K562 (cell line): ENCODE measurements at regions not wholly inside any gene's neighbourhood (a gene's known extent, or its start where the extent isn't known, plus 50 kb on each side); places are given as distances from the start of the nearest gene placed in this dataset.
A peak's percentile ranks its signal among the peaks of the same experiment; 100 is the strongest.

Source experiments
- EGR1 ChIP-seq: fragments of 450-650 bp; conservative IDR thresholded peaks from 2 replicates; pipeline ENCODE4 v1.6.1; 2017; ENCODE audit warnings: mild to moderate bottlenecking
- ELF4 ChIP-seq: fragments of 450-650 bp; formaldehyde crosslinking; IDR thresholded peaks from 2 replicates; pipeline ENCODE4 v1.4.0; 2022; ENCODE audit warnings: missing genetic modification characterization
- SMC3 ChIP-seq: conservative IDR thresholded peaks from 2 replicates; pipeline ENCODE4 v1.6.1; 2011; ENCODE audit warnings: low read depth, low read length, improper control_type of control experiment; ENCODE audit not compliant: insufficient read depth
- ZNF124 ChIP-seq: sonication (generic); formaldehyde crosslinking; IDR thresholded peaks from 2 replicates; pipeline ENCODE4 v1.8.1; 2022; ENCODE audit warnings: missing genetic modification reagents
- TF ChIP-seq, protein P1 (sequence below): sonication (generic); formaldehyde crosslinking; IDR thresholded peaks from 2 replicates; pipeline ENCODE4 v1.8.0; 2022; ENCODE audit warnings: mild to moderate bottlenecking, missing genetic modification reagents
- TF ChIP-seq, protein P2 (sequence below): fragments of 450-650 bp; conservative IDR thresholded peaks from 2 replicates; pipeline ENCODE4 v1.6.1; 2016; ENCODE audit warnings: missing genetic modification characterization, low read depth, mild to moderate bottlenecking, missing compliant biosample characterization, moderate library complexity
- TF ChIP-seq, protein P3 (sequence below): fragments of 250-450 bp; sonication (Bioruptor Pico); IDR thresholded peaks from 2 replicates; pipeline ENCODE4 v1.4.0; 2020; ENCODE audit warnings: mild to moderate bottlenecking
- TF ChIP-seq, protein P4 (sequence below): fragments of 200-600 bp; sonication (generic); IDR thresholded peaks from one replicate; pipeline ENCODE4 v1.6.1; 2012; ENCODE audit warnings: mild to moderate bottlenecking, low read depth, low read length, inconsistent platforms
- TF ChIP-seq, protein P5 (sequence below): fragments of 450-650 bp; IDR thresholded peaks from 2 replicates; pipeline ENCODE4 v1.6.1; 2017; ENCODE audit warnings: antibody characterized with exemption, mild to moderate bottlenecking

DNA sequence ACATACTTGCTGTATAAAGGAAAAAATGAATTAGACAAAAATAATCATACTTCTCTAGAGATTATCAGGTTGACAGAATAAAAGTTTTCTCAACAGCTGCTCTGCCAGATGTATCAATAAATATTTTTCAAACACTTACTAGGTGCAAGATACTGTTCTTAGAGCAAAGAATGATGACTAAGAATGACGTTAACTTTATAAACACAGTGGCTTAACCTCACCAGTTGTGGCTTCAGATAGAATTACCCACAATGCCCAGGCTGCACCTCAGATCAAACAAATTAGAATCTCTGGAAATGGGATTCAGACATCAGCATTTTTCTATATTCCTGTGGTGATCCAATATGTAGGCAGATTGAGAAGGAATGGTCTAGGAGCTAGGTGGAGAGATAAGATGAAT, 422.4 kb upstream of the ATP11B start (continued):
- TF ChIP-seq, protein P1, sequence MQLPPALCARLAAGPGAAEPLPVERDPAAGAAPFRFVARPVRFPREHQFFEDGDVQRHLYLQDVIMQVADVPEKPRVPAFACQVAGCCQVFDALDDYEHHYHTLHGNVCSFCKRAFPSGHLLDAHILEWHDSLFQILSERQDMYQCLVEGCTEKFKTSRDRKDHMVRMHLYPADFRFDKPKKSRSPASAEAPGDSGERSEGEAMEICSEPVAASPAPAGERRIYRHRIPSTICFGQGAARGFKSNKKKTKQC (CRISPR knock-in tag) = no peak
- TF ChIP-seq, protein P2, sequence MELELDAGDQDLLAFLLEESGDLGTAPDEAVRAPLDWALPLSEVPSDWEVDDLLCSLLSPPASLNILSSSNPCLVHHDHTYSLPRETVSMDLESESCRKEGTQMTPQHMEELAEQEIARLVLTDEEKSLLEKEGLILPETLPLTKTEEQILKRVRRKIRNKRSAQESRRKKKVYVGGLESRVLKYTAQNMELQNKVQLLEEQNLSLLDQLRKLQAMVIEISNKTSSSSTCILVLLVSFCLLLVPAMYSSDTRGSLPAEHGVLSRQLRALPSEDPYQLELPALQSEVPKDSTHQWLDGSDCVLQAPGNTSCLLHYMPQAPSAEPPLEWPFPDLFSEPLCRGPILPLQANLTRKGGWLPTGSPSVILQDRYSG (tag) = no peak
- TF ChIP-seq EGR1 (no peak), ZNF124 (CRISPR knock-in tag) (no peak), ELF4 (CRISPR knock-in tag) (no peak), SMC3 (no peak)
- TF ChIP-seq, protein P3, sequence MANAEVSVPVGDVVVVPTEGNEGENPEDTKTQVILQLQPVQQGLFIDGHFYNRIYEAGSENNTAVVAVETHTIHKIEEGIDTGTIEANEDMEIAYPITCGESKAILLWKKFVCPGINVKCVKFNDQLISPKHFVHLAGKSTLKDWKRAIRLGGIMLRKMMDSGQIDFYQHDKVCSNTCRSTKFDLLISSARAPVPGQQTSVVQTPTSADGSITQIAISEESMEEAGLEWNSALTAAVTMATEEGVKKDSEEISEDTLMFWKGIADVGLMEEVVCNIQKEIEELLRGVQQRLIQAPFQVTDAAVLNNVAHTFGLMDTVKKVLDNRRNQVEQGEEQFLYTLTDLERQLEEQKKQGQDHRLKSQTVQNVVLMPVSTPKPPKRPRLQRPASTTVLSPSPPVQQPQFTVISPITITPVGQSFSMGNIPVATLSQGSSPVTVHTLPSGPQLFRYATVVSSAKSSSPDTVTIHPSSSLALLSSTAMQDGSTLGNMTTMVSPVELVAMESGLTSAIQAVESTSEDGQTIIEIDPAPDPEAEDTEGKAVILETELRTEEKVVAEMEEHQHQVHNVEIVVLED = no peak
- TF ChIP-seq, protein P4, sequence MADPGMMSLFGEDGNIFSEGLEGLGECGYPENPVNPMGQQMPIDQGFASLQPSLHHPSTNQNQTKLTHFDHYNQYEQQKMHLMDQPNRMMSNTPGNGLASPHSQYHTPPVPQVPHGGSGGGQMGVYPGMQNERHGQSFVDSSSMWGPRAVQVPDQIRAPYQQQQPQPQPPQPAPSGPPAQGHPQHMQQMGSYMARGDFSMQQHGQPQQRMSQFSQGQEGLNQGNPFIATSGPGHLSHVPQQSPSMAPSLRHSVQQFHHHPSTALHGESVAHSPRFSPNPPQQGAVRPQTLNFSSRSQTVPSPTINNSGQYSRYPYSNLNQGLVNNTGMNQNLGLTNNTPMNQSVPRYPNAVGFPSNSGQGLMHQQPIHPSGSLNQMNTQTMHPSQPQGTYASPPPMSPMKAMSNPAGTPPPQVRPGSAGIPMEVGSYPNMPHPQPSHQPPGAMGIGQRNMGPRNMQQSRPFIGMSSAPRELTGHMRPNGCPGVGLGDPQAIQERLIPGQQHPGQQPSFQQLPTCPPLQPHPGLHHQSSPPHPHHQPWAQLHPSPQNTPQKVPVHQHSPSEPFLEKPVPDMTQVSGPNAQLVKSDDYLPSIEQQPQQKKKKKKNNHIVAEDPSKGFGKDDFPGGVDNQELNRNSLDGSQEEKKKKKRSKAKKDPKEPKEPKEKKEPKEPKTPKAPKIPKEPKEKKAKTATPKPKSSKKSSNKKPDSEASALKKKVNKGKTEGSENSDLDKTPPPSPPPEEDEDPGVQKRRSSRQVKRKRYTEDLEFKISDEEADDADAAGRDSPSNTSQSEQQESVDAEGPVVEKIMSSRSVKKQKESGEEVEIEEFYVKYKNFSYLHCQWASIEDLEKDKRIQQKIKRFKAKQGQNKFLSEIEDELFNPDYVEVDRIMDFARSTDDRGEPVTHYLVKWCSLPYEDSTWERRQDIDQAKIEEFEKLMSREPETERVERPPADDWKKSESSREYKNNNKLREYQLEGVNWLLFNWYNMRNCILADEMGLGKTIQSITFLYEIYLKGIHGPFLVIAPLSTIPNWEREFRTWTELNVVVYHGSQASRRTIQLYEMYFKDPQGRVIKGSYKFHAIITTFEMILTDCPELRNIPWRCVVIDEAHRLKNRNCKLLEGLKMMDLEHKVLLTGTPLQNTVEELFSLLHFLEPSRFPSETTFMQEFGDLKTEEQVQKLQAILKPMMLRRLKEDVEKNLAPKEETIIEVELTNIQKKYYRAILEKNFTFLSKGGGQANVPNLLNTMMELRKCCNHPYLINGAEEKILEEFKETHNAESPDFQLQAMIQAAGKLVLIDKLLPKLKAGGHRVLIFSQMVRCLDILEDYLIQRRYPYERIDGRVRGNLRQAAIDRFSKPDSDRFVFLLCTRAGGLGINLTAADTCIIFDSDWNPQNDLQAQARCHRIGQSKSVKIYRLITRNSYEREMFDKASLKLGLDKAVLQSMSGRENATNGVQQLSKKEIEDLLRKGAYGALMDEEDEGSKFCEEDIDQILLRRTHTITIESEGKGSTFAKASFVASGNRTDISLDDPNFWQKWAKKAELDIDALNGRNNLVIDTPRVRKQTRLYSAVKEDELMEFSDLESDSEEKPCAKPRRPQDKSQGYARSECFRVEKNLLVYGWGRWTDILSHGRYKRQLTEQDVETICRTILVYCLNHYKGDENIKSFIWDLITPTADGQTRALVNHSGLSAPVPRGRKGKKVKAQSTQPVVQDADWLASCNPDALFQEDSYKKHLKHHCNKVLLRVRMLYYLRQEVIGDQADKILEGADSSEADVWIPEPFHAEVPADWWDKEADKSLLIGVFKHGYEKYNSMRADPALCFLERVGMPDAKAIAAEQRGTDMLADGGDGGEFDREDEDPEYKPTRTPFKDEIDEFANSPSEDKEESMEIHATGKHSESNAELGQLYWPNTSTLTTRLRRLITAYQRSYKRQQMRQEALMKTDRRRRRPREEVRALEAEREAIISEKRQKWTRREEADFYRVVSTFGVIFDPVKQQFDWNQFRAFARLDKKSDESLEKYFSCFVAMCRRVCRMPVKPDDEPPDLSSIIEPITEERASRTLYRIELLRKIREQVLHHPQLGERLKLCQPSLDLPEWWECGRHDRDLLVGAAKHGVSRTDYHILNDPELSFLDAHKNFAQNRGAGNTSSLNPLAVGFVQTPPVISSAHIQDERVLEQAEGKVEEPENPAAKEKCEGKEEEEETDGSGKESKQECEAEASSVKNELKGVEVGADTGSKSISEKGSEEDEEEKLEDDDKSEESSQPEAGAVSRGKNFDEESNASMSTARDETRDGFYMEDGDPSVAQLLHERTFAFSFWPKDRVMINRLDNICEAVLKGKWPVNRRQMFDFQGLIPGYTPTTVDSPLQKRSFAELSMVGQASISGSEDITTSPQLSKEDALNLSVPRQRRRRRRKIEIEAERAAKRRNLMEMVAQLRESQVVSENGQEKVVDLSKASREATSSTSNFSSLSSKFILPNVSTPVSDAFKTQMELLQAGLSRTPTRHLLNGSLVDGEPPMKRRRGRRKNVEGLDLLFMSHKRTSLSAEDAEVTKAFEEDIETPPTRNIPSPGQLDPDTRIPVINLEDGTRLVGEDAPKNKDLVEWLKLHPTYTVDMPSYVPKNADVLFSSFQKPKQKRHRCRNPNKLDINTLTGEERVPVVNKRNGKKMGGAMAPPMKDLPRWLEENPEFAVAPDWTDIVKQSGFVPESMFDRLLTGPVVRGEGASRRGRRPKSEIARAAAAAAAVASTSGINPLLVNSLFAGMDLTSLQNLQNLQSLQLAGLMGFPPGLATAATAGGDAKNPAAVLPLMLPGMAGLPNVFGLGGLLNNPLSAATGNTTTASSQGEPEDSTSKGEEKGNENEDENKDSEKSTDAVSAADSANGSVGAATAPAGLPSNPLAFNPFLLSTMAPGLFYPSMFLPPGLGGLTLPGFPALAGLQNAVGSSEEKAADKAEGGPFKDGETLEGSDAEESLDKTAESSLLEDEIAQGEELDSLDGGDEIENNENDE = no peak
- TF ChIP-seq, protein P5, sequence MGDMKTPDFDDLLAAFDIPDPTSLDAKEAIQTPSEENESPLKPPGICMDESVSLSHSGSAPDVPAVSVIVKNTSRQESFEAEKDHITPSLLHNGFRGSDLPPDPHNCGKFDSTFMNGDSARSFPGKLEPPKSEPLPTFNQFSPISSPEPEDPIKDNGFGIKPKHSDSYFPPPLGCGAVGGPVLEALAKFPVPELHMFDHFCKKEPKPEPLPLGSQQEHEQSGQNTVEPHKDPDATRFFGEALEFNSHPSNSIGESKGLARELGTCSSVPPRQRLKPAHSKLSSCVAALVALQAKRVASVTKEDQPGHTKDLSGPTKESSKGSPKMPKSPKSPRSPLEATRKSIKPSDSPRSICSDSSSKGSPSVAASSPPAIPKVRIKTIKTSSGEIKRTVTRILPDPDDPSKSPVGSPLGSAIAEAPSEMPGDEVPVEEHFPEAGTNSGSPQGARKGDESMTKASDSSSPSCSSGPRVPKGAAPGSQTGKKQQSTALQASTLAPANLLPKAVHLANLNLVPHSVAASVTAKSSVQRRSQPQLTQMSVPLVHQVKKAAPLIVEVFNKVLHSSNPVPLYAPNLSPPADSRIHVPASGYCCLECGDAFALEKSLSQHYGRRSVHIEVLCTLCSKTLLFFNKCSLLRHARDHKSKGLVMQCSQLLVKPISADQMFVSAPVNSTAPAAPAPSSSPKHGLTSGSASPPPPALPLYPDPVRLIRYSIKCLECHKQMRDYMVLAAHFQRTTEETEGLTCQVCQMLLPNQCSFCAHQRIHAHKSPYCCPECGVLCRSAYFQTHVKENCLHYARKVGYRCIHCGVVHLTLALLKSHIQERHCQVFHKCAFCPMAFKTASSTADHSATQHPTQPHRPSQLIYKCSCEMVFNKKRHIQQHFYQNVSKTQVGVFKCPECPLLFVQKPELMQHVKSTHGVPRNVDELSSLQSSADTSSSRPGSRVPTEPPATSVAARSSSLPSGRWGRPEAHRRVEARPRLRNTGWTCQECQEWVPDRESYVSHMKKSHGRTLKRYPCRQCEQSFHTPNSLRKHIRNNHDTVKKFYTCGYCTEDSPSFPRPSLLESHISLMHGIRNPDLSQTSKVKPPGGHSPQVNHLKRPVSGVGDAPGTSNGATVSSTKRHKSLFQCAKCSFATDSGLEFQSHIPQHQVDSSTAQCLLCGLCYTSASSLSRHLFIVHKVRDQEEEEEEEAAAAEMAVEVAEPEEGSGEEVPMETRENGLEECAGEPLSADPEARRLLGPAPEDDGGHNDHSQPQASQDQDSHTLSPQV = 0 out of 2 replicates have a peak, but pooled peaks have one; percentile 23
